ENCODE measurements at regions not wholly inside any gene's neighbourhood (a gene's known extent, or its start where the extent isn't known, plus 50 kb on each side); places are given as distances from the start of the nearest gene placed in this dataset.

- no peak for TF ChIP-seq CTCF (IDR thresholded peaks at IDR 0.05)
- TF ChIP-seq POLR2A (IDR thresholded peaks at IDR 0.05), result no peak
- intact Hi-C loops (cut with DNase I), result no loop called here
- no peak for DNase-seq
- Histone ChIP-seq H3K9me3 (no peaks in the 10 kb centered on the region), H3K4me3 (no peak overlapping the region), H3K4me1 (no peaks in the 10 kb centered on the region), H3K27ac (no peak overlapping the region), H3K36me3 (no peaks in the 10 kb centered on the region), H3K27me3 (no peaks in the 10 kb centered on the region)
- WGBS, 4 donors, result 68 to 81% (median 71%) methylated on average over 1 of the region's 1 CpG
- ATAC-seq, result no peak
These were observed 329.8 kb upstream of the LRRC3B start for GRCh38 chr3:26292780-26293179.

- ATAC-seq (no peak), DNase-seq (no peak)
- no peaks in the 10 kb centered on the region for H3K36me3 ChIP-seq
- no peaks in the 10 kb centered on the region for H3K4me1 ChIP-seq
- no peaks in the 10 kb centered on the region for H3K27me3 ChIP-seq
- no peak for TF ChIP-seq POLR2A (IDR thresholded peaks at IDR 0.05)
- TF ChIP-seq CTCF (IDR thresholded peaks at IDR 0.05), result no peak
- intact Hi-C loops (cut with DNase I), result no loop called here
- H3K27ac ChIP-seq, result no peak overlapping the region
- no peak overlapping the region for H3K4me3 ChIP-seq
- no peaks in the 10 kb centered on the region for H3K9me3 ChIP-seq
These were observed 329.2 kb upstream of the LRRC3B start for GRCh38 chr3:26293329-26293844.

GRCh38 chr3:26307192-26307591 lies 315.4 kb upstream of the LRRC3B start:
- Histone ChIP-seq H3K27ac (no peak overlapping the region), H3K4me3 (no peak overlapping the region), H3K9me3 (peaks cover 0 to 22% (median 4%) of the 10 kb centered on the region in 12 donors), H3K36me3 (no peaks in the 10 kb centered on the region), H3K27me3 (no peaks in the 10 kb centered on the region), H3K4me1 (peaks cover 0 to 4% (median 0%) of the 10 kb centered on the region in 12 donors)
- no peak for DNase-seq
- intact Hi-C loops (cut with DNase I), result no loop called here
- no peak for TF ChIP-seq POLR2A (IDR thresholded peaks at IDR 0.05)
- no peak for TF ChIP-seq CTCF (IDR thresholded peaks at IDR 0.05)
- 76 to 85% (median 80%) methylated on average over 5 of the region's 5 CpGs for WGBS, 4 donors
- no peak for ATAC-seq

GRCh38 chr3:26307787-26308186 lies 314.8 kb upstream of the LRRC3B start:
- no peak for DNase-seq
- intact Hi-C loops (cut with DNase I), result no loop called here
- no peak overlapping the region for H3K27ac ChIP-seq
- ATAC-seq, result peak in 1 of 4 donors; percentile 41
- H3K4me3 ChIP-seq, result no peak overlapping the region
- H3K36me3 ChIP-seq, result no peaks in the 10 kb centered on the region
- peaks cover 0 to 21% (median 4%) of the 10 kb centered on the region in 12 donors for H3K9me3 ChIP-seq
- peaks cover 0 to 4% (median 0%) of the 10 kb centered on the region in 12 donors for H3K4me1 ChIP-seq
- H3K27me3 ChIP-seq, result no peaks in the 10 kb centered on the region
- WGBS, 4 donors, result 62 to 65% (median 63%) methylated on average over 3 of the region's 3 CpGs
- no peak for TF ChIP-seq CTCF (IDR thresholded peaks at IDR 0.05)
- TF ChIP-seq POLR2A (IDR thresholded peaks at IDR 0.05), result no peak
